Mononuclear cell (primary cell): ENCODE measurements at regions not wholly inside any gene's neighbourhood (a gene's known extent, or its start where the extent isn't known, plus 50 kb on each side); places are given as distances from the start of the nearest gene placed in this dataset.

ENCODE experiments used
- H3K27me3 ChIP-seq: 2 replicates; pipeline ENCODE4 v1.6.0; 2011; ENCODE audit warnings: low read length, control low read depth; ENCODE audit not compliant: insufficient read depth
- H3K4me1 ChIP-seq: 2 replicates; pipeline ENCODE4 v1.5.1; 2011; ENCODE audit warnings: mild to moderate bottlenecking, low read length, control low read depth; ENCODE audit not compliant: insufficient read depth
- H3K4me3 ChIP-seq: 2 replicates; pipeline ENCODE4 v1.5.1; 2011; ENCODE audit warnings: mild to moderate bottlenecking, low read length, moderate library complexity
- H3K9me3 ChIP-seq: 2 replicates; pipeline ENCODE4 v1.5.1; 2011; ENCODE audit warnings: low read depth, mild to moderate bottlenecking, control low read depth, low read length

DNA sequence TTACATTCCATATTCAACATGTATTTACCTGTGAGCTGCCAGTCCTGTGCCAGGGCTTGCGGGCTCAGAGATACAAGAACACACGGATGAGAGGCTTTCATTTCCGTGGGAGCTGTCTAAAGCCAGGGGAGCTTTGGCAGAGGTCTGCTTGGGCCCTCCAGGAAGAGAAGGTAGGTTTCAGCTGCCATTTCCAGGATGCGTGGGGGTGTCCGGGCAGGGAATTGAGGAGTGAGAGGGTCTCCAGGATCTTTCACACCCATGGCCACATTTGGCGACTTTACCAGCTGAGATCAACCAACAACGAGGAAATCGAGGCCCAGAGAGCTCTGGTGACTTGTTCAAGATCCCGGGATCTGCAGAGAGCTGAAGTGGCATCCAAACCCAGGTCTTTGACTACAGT is 119.6 kb downstream of the BUD13 start:
- Histone ChIP-seq H3K27me3 (no peaks in the 10 kb centered on the region), H3K9me3 (no peaks in the 10 kb centered on the region), H3K4me1 (no peaks in the 10 kb centered on the region), H3K4me3 (no peak overlapping the region)

DNA sequence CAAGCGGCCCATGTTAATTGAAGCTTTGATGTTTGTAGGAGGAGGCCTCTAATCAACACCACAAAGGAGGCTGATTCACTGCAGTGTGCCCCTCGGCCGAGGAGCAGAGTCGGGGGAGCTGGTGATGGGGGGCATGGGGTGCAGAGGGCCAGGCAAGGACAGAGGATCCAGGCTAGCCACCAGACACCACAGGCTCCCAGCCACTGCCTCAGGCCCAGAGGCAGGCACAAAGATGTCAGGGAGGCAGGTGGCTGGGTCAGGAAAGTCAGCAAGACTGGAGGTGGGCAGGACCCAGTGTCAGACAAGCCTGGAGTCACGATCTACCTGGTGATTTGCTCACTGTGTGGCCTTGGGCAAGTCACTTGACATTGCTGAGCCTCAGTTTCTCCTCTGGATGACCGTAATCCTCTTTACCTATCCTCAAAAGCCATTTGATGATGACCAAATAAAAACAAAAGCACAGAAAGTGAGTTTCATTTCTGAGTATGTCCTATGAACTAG is 121.0 kb downstream of the BUD13 start:
- Histone ChIP-seq H3K4me3 (no peak overlapping the region), H3K4me1 (no peaks in the 10 kb centered on the region), H3K27me3 (no peaks in the 10 kb centered on the region), H3K9me3 (no peaks in the 10 kb centered on the region)

DNA sequence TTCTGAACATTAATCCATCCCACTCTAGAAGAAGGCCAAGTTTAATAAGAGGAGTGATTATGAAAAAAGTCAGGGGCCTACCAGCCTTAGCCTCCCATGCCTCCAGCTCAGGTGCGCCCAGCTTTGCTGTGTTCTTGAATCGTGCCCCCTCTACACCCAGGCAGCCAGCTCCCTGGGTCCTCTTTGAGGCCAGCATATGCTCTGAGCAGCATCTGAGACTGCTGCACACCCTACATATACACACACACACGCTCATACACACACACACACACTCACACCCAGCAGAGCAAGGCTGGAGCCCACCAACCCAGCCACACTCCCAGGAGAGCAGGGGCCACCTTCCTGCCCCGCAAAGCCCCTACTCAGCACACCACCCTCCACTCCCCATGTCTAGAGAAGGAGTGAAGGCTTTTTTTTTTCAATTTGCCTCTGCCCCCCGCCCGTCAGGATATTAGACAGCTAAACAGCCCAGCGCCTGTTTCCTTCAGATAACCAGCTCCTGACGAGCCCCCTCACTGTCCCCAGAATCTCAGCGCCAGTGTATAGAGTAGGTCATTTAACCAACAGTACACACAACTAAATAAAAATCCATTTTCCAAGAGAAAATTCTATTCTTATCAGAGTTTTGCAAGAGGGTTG is 121.6 kb downstream of the BUD13 start:
- H3K4me1 ChIP-seq: no peaks in the 10 kb centered on the region
- no peaks in the 10 kb centered on the region for H3K27me3 ChIP-seq
- no peaks in the 10 kb centered on the region for H3K9me3 ChIP-seq
- no peak overlapping the region for H3K4me3 ChIP-seq

DNA sequence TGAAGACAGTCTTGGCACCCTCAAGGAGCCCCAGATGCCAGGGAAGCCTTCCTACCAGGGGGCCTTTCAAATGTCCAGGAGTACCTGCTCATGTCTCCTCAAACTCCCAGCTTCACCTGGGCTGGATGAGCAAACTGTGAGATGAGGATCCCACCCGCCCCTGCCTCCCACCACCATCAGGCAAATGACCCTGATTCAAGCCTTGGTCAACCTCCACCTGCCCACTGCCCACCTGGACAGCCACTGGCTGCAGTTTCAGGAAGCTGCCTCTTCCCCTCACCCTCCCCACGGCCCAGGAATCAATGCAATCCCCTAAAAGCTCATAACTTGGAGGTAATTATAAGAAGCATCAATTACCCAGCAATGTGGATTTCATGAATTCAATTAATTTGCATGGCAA is 122.7 kb downstream of the BUD13 start:
- H3K4me3 ChIP-seq: no peak overlapping the region
- H3K9me3 ChIP-seq: no peaks in the 10 kb centered on the region
- H3K4me1 ChIP-seq: no peaks in the 10 kb centered on the region
- no peaks in the 10 kb centered on the region for H3K27me3 ChIP-seq

DNA sequence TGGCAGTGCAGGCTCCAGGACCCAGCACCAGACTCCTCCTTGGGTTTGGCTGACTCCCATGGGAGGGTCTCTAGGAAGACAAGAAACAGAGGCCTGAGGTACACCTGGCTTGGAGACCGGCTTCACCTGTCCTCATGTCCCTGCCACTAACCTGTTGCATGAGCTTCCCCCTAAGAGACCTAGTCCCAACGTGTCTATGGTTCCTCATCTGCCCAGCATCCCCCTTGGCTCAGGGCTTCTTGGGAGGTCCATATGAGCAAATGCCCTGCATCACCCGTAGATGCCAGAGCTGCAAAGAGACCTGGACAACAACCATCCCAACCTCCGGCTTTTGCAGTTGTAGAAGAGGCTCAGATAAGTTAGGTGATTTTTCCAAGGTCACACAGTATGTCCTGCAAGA is 123.5 kb downstream of the BUD13 start:
- H3K4me3 ChIP-seq: no peak overlapping the region
- no peaks in the 10 kb centered on the region for H3K4me1 ChIP-seq
- no peaks in the 10 kb centered on the region for H3K9me3 ChIP-seq
- no peaks in the 10 kb centered on the region for H3K27me3 ChIP-seq

GRCh38 chr11:116648247-116649174 is 124.3 kb downstream of the BUD13 start:
- no peaks in the 10 kb centered on the region for H3K27me3 ChIP-seq
- H3K4me1 ChIP-seq: no peaks in the 10 kb centered on the region
- H3K4me3 ChIP-seq: no peak overlapping the region
- H3K9me3 ChIP-seq: no peaks in the 10 kb centered on the region

DNA sequence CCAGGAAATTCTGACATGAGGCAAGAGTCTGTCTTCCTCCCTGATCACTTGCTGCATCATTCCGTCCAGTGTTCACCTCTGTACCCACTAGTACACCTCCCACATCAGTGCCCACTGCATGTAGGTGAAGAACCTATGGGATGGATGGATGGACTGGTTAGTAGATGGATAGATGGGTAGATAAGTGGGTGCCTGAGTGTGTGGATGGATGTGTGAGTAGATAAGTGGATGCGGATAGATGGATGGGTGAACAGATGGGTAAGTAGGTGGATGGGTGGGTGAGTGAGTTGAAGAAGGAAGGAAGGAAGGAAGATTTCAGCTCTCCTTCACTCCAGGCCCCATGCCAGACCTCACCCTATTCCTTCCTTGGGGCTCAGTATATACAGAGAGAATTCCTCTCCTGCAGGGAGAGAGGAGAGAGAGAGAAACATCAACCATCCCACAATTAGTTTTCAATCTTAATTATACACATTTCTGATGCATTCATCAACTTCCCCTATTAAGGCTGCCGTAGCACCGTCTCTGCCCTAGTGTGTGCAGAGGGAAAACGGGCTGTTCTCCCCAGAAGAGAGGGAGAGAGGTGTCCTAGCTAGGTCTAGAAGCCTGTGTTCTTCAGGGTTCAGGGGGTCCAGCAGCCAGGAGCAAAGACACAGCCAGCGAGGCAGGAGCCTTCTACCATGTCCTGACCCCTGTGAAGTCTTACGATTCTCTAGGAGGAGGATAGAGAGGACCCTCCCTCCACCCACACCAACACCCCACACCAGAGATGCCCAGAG is 125.3 kb downstream of the BUD13 start:
- no peaks in the 10 kb centered on the region for H3K9me3 ChIP-seq
- no peak overlapping the region for H3K4me3 ChIP-seq
- H3K27me3 ChIP-seq: no peaks in the 10 kb centered on the region
- no peaks in the 10 kb centered on the region for H3K4me1 ChIP-seq

DNA sequence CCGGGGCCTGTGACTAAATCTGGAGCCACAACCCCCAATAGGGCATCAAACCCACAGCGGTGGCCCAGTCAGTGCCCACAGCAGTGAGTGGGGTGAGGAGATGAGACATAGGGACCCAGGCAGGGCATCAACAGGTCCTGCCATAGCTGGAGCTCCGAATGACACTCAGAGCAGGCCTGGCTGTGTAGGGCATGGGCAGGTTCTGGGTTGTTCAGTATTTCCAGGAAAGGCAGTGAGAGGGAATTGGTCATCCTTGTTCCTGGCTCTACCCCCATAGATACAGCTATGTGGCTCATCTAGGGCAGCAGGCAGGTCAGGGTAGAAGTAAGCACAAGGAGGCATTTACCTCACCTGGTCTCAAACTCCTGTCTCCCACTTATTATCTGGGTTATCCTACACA is 126.6 kb downstream of the BUD13 start:
- no peaks in the 10 kb centered on the region for H3K9me3 ChIP-seq
- no peak overlapping the region for H3K4me3 ChIP-seq
- H3K27me3 ChIP-seq: no peaks in the 10 kb centered on the region
- no peaks in the 10 kb centered on the region for H3K4me1 ChIP-seq

DNA sequence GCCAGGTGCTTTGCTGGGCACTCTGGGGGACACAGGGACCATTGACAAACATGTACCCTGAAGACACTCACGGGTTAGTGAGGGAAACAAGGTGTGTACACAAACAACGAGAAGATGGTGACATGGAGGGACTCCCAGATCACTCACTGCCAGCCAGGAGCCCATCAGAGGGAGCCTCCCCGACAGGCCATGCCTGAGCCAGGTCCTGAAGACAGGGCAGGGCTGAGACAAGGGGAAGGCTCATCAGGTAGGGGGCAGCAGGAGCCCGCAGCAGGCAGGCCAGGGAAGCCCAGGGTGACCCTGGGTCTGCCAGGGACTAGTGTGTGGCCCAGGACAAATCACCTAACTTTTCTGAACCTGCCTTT is 127.9 kb downstream of the BUD13 start:
- Histone ChIP-seq H3K4me3 (no peak overlapping the region), H3K4me1 (no peaks in the 10 kb centered on the region), H3K9me3 (no peaks in the 10 kb centered on the region), H3K27me3 (no peaks in the 10 kb centered on the region)

- no peaks in the 10 kb centered on the region for H3K9me3 ChIP-seq
- no peaks in the 10 kb centered on the region for H3K4me1 ChIP-seq
- H3K27me3 ChIP-seq: no peaks in the 10 kb centered on the region
- no peak overlapping the region for H3K4me3 ChIP-seq
These were observed 128.4 kb downstream of the BUD13 start for GRCh38 chr11:116644201-116644940.

- Histone ChIP-seq H3K4me3 (no peak overlapping the region), H3K4me1 (no peaks in the 10 kb centered on the region), H3K9me3 (no peaks in the 10 kb centered on the region), H3K27me3 (no peaks in the 10 kb centered on the region)
These were observed 129.3 kb downstream of the BUD13 start for GRCh38 chr11:116643521-116643920.

- Histone ChIP-seq H3K4me3 (no peak overlapping the region), H3K9me3 (no peaks in the 10 kb centered on the region), H3K27me3 (no peaks in the 10 kb centered on the region), H3K4me1 (no peaks in the 10 kb centered on the region)
These were observed 129.9 kb downstream of the BUD13 start for GRCh38 chr11:116642902-116643301.

- Histone ChIP-seq H3K4me1 (no peaks in the 10 kb centered on the region), H3K27me3 (no peaks in the 10 kb centered on the region), H3K9me3 (no peaks in the 10 kb centered on the region), H3K4me3 (no peak overlapping the region)
These were observed 130.3 kb downstream of the BUD13 start for GRCh38 chr11:116642481-116642880.

GRCh38 chr11:116641561-116642045 is 131.2 kb downstream of the BUD13 start:
- Histone ChIP-seq H3K4me1 (no peaks in the 10 kb centered on the region), H3K9me3 (no peaks in the 10 kb centered on the region), H3K27me3 (no peaks in the 10 kb centered on the region), H3K4me3 (no peak overlapping the region)
